GM21737 (cell line): ENCODE measurements at regions not wholly inside any gene's neighbourhood (a gene's known extent, or its start where the extent isn't known, plus 50 kb on each side); places are given as distances from the start of the nearest gene placed in this dataset.

Experiments used
- ATAC-seq: cut with Tn5 transposase; IDR thresholded peaks from one replicate; pipeline ENCODE4 v1.9.1; 2021; ENCODE audit warnings: mild to moderate bottlenecking, moderate library complexity; ENCODE audit not compliant: unreplicated experiment

DNA sequence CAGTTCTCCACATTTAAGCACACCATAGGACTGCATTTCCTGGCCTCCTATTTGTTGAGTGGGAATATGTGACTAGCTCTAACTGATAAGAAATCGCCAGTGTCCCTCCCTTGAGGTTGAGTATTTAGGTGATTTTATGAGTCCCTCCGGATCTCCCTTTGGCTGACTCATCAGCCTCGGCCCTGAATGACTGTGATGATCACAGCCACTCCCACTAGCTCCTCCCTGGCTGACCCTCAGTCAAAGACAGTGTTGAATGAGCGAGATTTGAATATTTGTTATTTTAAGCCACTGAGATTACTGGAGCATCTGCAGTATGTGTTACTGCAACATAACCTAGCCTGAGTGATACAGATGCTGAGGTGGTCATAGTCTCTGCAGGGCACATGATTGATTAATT is 515.3 kb downstream of the EPHB1 start:
- ATAC-seq: no peak

DNA sequence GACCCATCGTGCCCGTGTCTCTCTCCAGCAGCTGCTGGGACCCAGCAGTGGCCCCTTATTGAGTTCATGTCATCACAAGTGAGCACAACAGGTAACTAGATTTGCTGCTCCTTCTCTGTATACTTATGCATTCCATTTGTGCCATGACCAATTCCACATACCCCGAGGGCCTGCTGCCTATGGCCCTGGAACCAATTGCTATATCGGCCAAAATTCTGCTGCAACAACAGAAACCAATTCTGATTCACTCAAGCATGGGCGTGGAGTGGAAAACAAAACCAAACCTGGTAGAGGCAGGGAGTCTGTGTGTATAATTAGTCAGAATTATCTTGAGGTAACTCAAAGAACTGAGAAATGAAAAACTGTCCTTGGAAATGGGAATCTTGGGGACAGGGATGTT is 516.6 kb downstream of the EPHB1 start:
- no peak for ATAC-seq

DNA sequence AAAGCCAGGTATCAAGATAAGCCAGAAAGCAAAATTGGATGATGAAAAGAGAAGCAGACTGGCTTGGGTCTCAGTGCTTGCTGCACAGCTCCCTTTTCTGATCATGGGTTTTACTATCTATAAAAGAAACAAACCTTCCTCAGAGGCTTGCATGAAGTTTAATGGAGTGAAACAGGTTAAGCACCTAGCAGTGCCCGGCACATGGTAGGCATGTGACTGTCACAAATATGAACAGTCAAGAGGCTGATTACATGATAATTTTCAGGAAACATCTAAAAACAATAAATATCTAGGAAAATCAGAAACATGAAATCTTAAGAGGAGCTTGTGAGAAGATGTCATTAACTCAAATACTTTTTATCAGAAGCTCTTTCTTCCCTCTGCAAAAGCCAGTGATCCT is 519.2 kb downstream of the EPHB1 start:
- no peak for ATAC-seq

DNA sequence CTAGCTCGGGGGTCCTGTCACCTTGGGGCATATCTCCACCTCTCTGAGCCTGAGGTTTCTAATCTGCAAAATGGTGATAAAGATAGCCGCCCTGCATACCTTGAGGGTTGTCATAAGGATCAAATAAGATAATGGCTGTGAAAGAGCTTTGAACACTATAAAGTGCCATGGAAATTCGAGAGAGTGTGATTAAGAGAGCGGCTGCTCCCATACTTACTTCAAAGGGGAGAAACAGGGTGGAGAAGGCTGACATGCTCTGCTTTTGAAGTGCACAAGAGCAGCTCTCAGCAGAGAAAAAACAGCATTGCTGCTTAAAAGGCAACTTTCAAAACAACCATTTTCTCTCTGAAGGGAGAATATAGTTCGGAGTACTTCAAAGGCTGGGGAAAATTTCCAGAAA is 529.2 kb downstream of the EPHB1 start:
- ATAC-seq: no peak

DNA sequence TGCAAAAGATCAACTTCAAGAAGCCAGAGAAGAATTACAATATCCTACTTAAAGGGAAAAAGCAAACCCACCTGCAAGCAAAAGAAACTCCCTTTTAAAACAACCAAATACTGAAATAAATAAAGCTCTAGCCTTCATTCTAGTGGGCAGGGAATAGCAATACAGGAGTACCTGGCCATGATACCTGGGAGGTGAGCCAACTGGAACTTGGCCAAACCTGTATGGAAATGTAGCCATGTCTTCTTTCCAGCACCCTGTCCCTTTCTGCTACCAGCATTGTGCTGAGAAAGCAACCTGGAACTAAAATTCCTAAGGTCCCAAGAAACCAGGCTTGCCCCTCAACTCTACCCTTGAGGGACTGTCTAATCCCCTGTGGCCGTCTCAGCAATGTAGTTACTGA is 530.0 kb downstream of the EPHB1 start:
- no peak for ATAC-seq

DNA sequence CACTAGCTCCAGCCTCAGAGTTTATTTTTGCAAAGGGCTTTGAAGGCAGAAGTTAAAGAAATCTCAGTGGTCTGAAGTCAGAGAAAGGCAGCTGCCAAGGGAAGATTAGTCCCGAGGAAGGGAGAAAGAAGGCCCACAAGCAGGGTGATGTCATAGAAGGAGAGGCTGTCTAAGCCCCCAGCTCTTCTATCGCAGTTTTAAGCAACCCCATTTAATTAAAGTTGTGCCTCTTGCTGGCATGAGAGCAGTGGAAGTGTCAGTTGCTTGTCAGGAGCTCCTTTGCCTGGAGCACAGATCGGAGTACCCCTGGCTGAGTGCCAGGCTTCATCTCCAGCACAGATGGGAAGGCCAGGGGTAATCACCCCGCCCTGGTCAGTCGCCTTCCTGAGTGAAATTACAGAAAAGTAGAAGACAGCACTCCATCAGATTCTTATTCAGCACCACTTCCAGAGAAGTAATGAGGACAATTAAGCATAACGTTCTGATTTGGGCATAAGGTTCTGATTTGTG is 530.7 kb downstream of the EPHB1 start:
- no peak for ATAC-seq

DNA sequence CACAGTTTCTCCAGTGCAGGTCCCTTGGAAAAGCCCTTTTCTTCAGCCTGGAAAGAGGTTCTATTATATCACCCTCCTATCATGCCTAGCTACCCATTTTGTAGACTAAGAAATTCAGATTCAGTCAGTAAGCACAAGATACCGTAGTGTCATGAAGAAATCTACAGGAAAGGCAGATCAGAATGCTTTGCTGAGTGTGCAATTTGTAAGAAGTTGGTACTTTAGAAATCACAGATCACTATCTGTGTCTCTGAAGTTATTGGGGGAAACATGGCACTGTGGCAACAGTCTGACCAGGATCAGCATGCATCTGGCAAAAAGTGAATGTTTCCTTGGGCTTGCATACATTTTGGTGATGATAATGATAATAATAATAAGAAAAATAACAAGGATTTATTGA is 531.8 kb downstream of the EPHB1 start:
- ATAC-seq: no peak

DNA sequence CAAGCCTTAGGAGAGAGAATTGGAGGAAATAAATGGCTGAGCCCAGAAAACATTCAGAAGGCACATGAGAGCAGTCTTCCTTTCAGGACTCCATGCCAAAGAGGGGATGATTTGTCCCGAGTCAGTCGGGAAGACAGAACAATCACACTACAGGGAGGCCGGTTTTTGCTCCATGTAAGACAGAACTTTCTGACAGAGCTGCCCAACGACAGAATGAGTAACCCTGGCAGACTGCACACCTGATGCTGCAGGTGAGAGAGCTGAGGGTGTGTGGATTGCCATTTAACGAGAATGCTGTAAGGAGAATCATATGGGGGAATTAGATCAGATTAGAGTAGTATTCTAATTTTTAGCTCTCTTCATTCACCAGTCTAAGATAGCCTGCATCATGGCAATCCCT is 533.0 kb downstream of the EPHB1 start:
- ATAC-seq: no peak

DNA sequence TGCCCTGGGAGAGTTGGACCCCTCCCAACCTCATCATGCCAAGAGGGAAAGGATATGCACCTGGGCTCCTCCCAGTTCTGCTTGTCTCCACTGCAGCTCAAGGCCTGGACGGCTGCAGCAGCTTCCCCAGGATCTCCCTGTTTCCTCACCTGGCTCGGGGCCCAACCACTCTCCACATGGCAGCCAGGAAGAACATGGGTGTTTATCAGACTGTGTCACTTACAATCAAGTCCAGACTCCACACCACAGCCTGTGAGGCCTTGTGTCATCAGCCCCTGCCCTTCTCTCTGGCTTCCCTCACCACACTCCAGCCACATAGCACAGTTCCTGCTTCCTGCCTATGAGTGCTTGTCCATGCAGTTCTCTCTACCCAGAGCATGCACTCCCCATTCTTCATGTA is 534.4 kb downstream of the EPHB1 start:
- no peak for ATAC-seq

DNA sequence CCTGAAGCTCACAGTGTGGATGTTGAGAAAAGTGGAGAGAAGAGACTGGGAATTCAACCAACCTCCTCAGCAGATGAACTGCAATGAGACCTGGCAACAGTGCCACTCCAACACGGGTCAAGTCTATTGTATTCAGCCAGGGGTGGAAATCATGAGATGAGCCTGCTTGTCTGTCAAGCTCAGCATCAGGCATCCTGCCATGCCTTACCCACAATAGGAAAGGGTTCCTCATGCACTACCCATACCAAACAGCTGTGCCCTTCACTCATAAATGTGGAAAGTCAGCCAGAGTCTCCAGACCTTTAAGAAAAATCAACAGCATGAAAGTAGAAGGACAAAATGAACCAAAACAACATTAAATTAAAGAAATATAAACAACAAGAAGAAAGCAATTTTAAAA is 542.1 kb downstream of the EPHB1 start:
- no peak for ATAC-seq

DNA sequence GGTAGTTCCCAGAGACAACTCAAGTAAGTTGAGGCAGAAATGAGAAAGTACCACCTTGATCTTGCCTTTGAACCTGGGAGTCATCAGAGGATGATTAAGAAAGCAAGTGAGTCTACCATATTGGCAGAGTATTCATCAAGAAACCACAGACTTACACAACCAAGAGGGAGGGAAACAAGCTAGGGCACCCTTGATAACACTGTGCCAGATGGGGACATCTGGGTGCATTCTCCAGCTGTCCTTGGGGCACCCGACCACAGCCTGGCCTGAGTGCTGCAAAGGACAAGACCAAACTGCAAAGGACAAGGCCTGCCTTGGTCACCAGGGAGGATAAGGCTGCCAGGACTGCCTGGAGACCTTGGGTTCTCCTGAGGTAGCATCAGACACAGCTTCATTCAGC is 553.6 kb downstream of the EPHB1 start:
- no peak for ATAC-seq

DNA sequence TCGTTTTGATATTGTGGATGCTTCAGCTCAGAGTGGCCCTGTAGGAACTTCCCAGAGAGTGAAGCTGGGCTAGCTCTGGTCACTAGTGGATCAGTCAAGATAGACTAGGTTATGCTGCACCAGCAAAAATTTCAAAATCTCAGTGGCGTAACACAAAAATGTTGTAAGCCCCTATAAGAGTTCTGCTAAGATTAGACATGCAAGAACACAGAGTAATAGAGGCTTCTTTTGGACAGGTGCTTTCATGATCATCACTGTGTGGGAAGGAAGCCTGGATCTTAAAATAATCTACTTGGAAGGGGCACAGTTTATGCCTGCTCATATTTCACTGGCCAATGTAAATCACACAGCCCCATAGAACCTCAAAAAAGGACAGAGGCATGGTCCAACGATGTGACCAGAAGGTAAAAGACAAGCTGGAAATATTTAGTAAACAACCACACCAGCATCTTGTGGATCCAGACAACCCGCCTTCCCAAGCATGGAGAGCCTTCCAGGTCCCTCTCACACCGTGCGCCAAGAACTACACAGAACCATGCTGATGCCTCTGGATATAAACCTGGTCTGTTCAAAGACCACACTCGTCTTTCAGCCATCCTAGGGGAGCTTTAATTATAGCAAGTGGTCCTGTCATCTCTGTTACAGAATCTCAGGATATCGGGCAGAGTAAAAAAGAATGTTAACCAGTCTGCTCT is 554.3 kb downstream of the EPHB1 start:
- no peak for ATAC-seq

DNA sequence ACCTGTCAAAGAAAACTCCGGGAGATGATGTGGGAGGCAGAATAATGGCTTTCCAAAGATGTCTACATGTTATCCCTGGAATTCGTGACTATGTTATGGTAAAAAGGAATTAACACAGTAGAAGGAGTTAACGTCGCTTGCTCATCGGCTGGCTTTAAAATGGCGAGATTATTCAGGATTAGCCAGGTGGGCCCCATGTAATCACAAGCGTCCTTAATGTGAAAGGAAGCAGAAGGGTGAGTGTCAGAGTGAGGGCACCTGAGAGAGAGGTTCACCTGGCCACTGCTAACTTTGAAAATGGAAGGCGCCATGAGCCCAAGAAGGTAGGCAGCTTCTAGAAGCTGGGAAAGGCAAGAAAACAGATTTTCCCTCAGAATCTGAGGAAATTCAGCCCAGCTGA is 557.2 kb downstream of the EPHB1 start:
- ATAC-seq: no peak

DNA sequence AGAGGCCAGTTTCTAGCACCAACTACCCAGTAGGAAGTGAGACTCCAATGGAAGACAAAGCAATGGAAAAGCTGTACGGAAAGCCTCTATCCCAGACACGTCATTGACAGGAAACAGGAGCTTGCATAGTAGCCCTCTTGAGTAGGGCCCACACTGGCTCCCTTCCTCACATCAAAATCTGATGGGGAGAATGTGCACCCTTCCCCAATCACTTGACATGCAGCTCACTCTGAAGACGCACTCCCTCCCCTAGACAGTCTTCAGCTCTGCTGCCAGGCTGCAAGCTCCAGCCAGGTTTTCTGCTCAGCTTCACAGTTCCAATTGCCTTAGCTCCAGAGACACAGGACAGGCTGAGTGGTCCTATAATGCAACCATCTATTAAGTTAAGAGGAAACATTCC is 567.8 kb downstream of the EPHB1 start:
- ATAC-seq: no peak

DNA sequence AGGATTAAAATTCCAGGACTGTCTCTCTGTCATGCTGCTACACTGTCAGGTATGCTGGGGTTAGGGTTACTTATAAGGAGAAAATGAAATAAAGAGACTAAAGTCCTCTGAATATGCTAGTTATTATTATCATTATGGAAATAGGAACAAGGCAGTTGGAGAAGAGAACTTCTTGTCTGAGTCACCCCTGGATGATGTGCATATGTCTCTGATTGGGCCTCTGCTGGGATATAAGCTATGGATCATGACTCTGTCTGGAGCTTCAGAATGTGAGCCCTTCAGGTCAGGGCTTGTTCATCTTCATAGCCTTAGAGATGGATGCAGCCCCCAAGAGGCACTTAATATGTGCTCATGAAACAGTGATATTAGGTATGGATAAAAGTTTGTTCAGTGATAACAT is 569.6 kb downstream of the EPHB1 start:
- no peak for ATAC-seq

DNA sequence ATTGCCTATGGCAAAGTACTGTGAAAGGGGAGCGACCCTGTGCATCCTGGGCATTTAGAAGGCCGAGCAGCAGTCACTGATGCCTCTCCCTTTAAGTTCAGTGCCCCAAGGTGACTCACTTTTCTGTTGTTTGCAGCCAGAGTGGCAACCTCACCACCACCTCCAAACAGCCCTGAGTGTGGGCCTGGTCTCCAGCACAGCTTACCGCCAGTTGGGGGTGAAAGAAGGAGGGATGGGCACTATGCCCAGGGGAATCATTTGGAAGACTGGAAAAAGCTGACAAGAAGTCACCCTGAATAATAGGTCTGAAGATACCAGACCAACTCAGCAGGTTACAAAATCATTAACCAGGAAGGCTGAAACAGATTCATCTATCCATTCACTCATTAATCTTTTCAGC is 571.8 kb downstream of the EPHB1 start:
- no peak for ATAC-seq

DNA sequence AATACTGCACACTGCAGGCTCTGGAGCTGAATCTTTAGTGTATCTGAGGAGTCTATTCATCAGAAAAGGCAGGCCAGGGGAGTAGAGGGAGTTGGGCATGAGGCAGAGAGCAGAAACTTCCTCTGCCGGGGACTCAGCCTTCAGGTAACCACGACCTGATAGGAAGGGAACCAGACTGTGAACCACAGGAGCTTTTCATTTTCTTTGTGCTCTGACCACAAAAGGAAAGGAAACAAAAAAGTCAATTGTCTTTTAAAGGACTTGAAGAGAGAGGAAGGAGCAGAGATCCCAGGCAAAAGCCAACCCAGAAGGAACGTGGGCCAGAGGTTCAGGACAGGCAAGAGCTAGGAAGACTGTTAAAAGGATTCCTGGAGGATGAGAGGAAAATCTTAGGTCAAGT is 573.3 kb downstream of the EPHB1 start:
- ATAC-seq: no peak

DNA sequence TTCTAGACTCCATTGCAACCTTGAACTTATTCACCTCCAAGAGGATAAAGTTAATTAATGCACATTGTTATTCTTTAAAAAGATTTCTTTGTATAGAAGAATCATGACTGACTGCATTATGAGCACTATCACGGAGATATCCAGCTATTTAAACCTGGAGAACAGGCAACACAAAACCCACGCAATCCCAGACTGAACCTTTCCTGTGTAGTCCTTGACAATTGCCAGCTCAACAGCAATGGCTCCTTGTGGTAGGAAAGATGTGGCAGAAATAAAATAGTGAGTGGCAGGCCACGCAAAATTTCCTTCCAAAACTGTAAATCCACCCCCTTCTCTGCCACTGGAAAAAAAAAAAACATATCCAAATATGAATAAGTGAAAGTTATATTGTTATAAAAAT is 573.7 kb downstream of the EPHB1 start:
- no peak for ATAC-seq

DNA sequence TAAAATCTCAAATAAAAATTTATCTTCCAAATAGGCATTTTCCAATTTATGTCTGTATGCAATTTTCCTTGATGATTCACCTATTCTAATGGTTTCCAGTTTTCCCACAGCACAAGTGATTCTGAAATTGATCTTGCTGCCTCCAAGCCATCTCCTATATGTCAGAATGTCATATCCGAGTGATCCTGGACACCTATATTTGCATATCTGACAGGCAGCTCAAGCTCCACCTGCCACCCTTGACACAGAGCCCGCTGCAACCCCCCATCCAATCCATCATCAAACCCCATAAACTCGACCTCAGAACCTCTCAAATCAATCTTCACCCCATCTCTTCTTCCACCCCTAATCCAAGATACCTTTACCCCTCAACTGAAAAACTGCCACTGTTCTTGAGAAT is 579.5 kb downstream of the EPHB1 start:
- no peak for ATAC-seq

DNA sequence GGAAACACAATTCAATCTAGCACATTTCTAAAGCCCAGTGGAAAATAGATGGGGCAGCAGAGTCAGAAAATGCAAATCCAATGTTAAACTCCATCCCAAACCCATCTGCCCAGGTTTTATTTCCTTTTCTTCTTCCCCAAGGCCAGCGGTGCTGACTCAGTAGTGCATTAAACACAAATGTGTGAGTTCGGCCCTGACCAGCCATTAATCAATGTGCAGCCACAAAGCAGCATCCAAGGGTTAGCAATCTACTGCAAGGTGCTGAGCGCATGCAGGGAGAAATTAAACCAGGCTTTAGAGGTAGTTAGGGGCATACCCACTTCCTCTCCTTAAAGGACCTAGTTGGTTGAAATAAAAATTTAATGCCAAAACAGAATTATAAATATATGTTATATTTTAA is 583.3 kb upstream of the PPP2R3A start:
- no peak for ATAC-seq

DNA sequence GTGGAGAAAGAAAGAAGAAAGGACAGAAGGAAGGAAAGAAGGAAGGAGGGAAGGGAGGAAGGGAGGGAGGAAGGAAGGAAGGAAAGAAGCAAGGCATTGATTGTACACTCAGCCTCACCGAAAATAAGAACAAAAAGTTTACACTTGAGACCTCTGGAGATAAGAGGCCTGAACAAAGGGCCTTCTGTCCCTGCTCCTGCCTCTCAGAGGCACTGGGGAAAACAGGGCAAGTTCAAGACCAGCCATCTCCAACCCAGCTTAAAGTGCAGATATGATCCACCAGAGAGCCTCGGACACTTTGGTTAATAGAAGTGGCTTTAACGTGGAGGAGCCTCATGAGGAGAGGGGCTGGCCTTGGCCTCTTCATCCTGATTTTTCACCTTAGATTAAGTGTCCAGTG is 582.9 kb upstream of the PPP2R3A start:
- no peak for ATAC-seq

DNA sequence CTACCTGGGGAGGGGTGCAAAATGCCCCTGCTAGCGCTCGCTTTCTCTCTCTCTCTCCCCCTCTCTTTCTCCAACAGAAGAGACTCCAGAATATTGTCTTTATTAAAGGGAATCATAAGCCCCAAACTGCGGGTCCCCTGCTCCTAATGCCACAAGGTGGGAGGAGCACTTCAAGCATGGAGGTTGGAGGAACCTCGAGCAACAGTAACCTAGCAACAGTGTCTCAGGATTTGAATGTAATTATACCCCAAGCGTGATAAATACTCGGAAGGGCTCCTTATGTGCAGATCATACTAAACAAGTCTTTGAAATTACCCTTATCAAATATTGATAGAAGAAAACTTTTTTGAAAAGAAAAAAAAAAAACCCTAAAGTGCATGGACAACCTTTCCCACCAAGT is 582.2 kb upstream of the PPP2R3A start:
- no peak for ATAC-seq

DNA sequence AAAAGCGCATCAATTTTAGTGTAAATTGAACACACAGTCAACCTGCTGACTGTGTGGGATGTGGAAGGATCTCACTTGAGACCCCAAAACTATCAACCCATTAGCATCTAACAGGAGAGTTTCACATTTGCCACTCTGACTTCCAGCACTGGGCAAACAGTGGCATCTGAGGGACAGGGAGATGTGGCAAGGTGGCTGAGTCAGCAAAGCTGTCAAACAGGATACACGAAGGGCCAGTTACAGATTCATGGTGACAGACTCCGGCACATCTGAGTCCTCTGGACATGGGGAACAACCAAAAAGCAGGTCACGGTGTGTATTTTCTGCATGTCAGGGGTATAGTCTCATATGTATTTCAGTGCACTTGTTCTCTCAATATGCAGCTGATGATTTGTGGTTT is 573.4 kb upstream of the PPP2R3A start:
- ATAC-seq: no peak
